ENCODE measurements at regions not wholly inside any gene's neighbourhood (a gene's known extent, or its start where the extent isn't known, plus 50 kb on each side); places are given as distances from the start of the nearest gene placed in this dataset.

DNA sequence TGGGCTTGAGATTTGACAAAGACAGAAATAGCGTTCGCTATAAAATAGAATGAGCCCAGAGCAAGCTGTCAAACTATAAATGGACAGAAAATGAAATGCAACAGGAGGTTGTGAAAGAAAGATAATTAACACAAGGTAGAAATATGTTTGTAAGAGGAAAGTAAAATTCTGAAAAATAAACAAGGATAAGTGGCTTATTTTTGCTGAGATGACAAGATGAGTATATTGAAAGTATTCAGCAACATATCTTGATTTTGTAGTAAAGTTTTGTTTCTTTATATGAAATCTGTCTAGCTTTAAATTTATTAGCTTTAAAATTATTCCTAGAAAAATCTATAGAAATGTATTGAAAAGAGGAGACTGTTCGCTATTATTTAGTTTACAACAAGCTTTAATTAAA lies 111.9 kb upstream of the RPS23 start:
- TF ChIP-seq ZNF274 (CRISPR knock-in tag; IDR thresholded peaks at IDR 0.05) (no peak), MTA3 (CRISPR knock-in tag; IDR thresholded peaks at IDR 0.05) (no peak), NR2F1 (CRISPR knock-in tag; IDR thresholded peaks at IDR 0.05) (no peak), POLR2AphosphoS5 (IDR thresholded peaks at IDR 0.05; ENCODE audit: low read depth, low read length) (no peak), SP1 (IDR thresholded peaks at IDR 0.05) (no peak), SP1 (CRISPR knock-in tag; IDR thresholded peaks at IDR 0.05) (no peak), ATF4 (CRISPR knock-in tag; IDR thresholded peaks at IDR 0.05) (no peak), JUN (CRISPR knock-in tag; IDR thresholded peaks at IDR 0.05) (no peak), NFRKB (IDR thresholded peaks at IDR 0.05) (no peak)
- TF ChIP-seq, protein P1, sequence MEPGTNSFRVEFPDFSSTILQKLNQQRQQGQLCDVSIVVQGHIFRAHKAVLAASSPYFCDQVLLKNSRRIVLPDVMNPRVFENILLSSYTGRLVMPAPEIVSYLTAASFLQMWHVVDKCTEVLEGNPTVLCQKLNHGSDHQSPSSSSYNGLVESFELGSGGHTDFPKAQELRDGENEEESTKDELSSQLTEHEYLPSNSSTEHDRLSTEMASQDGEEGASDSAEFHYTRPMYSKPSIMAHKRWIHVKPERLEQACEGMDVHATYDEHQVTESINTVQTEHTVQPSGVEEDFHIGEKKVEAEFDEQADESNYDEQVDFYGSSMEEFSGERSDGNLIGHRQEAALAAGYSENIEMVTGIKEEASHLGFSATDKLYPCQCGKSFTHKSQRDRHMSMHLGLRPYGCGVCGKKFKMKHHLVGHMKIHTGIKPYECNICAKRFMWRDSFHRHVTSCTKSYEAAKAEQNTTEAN (CRISPR knock-in tag; conservative IDR thresholded peaks at IDR 0.05) = no peak
- TF ChIP-seq, protein P2, sequence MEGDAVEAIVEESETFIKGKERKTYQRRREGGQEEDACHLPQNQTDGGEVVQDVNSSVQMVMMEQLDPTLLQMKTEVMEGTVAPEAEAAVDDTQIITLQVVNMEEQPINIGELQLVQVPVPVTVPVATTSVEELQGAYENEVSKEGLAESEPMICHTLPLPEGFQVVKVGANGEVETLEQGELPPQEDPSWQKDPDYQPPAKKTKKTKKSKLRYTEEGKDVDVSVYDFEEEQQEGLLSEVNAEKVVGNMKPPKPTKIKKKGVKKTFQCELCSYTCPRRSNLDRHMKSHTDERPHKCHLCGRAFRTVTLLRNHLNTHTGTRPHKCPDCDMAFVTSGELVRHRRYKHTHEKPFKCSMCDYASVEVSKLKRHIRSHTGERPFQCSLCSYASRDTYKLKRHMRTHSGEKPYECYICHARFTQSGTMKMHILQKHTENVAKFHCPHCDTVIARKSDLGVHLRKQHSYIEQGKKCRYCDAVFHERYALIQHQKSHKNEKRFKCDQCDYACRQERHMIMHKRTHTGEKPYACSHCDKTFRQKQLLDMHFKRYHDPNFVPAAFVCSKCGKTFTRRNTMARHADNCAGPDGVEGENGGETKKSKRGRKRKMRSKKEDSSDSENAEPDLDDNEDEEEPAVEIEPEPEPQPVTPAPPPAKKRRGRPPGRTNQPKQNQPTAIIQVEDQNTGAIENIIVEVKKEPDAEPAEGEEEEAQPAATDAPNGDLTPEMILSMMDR (CRISPR knock-in tag; IDR thresholded peaks at IDR 0.05) = no peak
- TF ChIP-seq, protein P3, sequence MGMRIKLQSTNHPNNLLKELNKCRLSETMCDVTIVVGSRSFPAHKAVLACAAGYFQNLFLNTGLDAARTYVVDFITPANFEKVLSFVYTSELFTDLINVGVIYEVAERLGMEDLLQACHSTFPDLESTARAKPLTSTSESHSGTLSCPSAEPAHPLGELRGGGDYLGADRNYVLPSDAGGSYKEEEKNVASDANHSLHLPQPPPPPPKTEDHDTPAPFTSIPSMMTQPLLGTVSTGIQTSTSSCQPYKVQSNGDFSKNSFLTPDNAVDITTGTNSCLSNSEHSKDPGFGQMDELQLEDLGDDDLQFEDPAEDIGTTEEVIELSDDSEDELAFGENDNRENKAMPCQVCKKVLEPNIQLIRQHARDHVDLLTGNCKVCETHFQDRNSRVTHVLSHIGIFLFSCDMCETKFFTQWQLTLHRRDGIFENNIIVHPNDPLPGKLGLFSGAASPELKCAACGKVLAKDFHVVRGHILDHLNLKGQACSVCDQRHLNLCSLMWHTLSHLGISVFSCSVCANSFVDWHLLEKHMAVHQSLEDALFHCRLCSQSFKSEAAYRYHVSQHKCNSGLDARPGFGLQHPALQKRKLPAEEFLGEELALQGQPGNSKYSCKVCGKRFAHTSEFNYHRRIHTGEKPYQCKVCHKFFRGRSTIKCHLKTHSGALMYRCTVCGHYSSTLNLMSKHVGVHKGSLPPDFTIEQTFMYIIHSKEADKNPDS (CRISPR knock-in tag; IDR thresholded peaks at IDR 0.05) = no peak

Data from HepG2 (cell line).